GM06990 (cell line): ENCODE measurements at regions not wholly inside any gene's neighbourhood (a gene's known extent, or its start where the extent isn't known, plus 50 kb on each side); places are given as distances from the start of the nearest gene placed in this dataset.

Experiments used
- DNase-seq: peaks from one replicate; pipeline ENCODE4 v3.0.0-alpha.2; 2011; ENCODE audit not compliant: insufficient read length; ENCODE audit errors: extremely low read depth
- H3K27me3 ChIP-seq: replicated peaks from 2 replicates; pipeline ENCODE4 v1.6.0; 2011; ENCODE audit warnings: low read length; ENCODE audit not compliant: control insufficient read depth, insufficient read depth
- H3K36me3 ChIP-seq: 2 replicates; pipeline ENCODE4 v1.5.1; 2011; ENCODE audit warnings: low read length; ENCODE audit not compliant: control insufficient read depth, insufficient read depth
- H3K4me3 ChIP-seq: replicated peaks from 2 replicates; pipeline ENCODE4 v1.5.1; 2011; ENCODE audit warnings: low read depth, mild to moderate bottlenecking, control low read depth, low read length
- TF ChIP-seq, protein P1 (sequence below): IDR thresholded peaks from 2 replicates; pipeline ENCODE4 v1.5.1; 2011; ENCODE audit warnings: low read length, control low read depth, mild to moderate bottlenecking, inconsistent platforms; ENCODE audit not compliant: insufficient read depth, poor library complexity, severe bottlenecking

- TF ChIP-seq, protein P1, sequence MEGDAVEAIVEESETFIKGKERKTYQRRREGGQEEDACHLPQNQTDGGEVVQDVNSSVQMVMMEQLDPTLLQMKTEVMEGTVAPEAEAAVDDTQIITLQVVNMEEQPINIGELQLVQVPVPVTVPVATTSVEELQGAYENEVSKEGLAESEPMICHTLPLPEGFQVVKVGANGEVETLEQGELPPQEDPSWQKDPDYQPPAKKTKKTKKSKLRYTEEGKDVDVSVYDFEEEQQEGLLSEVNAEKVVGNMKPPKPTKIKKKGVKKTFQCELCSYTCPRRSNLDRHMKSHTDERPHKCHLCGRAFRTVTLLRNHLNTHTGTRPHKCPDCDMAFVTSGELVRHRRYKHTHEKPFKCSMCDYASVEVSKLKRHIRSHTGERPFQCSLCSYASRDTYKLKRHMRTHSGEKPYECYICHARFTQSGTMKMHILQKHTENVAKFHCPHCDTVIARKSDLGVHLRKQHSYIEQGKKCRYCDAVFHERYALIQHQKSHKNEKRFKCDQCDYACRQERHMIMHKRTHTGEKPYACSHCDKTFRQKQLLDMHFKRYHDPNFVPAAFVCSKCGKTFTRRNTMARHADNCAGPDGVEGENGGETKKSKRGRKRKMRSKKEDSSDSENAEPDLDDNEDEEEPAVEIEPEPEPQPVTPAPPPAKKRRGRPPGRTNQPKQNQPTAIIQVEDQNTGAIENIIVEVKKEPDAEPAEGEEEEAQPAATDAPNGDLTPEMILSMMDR: no peak
- peak; percentile 68 for DNase-seq
- Histone ChIP-seq H3K27me3 (no peaks in the 10 kb centered on the region), H3K4me3 (peak overlapping the region; percentile 16; the same call in 1 of the 2 replicates), H3K36me3 (no peaks in the 10 kb centered on the region)
Observed at GRCh38 chr1:173415905-173416450, 61.2 kb upstream of the PRDX6 start.

GRCh38 chr1:173417563-173417962, 59.6 kb upstream of the PRDX6 start:
- Histone ChIP-seq H3K36me3 (no peaks in the 10 kb centered on the region), H3K4me3 (no peak overlapping the region), H3K27me3 (no peaks in the 10 kb centered on the region)
- TF ChIP-seq, protein P1: no peak
- no peak for DNase-seq

GRCh38 chr1:173418107-173418985, 58.8 kb upstream of the PRDX6 start:
- Histone ChIP-seq H3K36me3 (no peaks in the 10 kb centered on the region), H3K4me3 (peak overlapping the region; percentile 6; the same call in 1 of the 2 replicates), H3K27me3 (no peaks in the 10 kb centered on the region)
- TF ChIP-seq, protein P1: no peak
- DNase-seq: peak; percentile 64

DNA sequence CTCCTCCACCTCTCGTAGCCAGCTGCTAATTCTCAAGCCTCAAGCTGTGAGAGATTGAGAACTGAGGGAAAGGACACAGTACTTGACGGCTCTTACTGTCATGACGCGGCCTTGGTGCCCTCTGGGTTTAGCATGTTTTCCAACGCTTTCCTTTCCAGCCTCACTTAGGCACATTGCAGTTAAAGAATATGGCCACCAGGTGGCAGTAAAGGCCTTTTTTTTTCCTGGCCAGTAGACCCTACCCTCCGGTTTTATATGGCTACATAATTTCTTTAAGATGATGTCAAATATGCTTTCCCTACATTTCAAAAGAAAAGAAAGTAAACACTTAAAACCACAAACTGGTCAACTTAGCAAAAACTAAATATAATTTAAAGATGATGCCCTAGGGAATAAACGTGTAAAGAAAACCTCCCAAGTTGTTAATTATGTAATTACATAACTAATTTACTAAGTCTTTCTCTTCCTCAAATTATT, 56.8 kb upstream of the PRDX6 start:
- Histone ChIP-seq H3K27me3 (no peaks in the 10 kb centered on the region), H3K4me3 (no peak overlapping the region), H3K36me3 (no peaks in the 10 kb centered on the region)
- TF ChIP-seq, protein P1: peak; percentile 71
- DNase-seq: no peak

- no peaks in the 10 kb centered on the region for H3K36me3 ChIP-seq
Observed at GRCh38 chr1:173421286-173421685, 55.8 kb upstream of the PRDX6 start.

More at GRCh38 chr1:173421286-173421685, 55.8 kb upstream of the PRDX6 start:
- TF ChIP-seq, protein P1: no peak
- Histone ChIP-seq H3K4me3 (no peak overlapping the region), H3K27me3 (no peaks in the 10 kb centered on the region)
- DNase-seq: no peak
